OCI-LY3 (cell line): ENCODE measurements at regions not wholly inside any gene's neighbourhood (a gene's known extent, or its start where the extent isn't known, plus 50 kb on each side); places are given as distances from the start of the nearest gene placed in this dataset.

ENCODE experiments used
- H2AFZ ChIP-seq: fragments of 200-600, 300-600 bp; shearing (Covaris generic); 2 replicates; pipeline ENCODE4 v1.6.0; 2014; ENCODE audit warnings: antibody characterized with exemption, low read depth, low read length
- H3K27ac ChIP-seq: fragments of 200-600, 300-600 bp; sonication (generic); 2 replicates; pipeline ENCODE4 v1.5.1; 2014; ENCODE audit warnings: mild to moderate bottlenecking, low read length, moderate library complexity, mixed read lengths
- H3K27me3 ChIP-seq: fragments of 200-600, 300-600 bp; sonication (generic); 2 replicates; pipeline ENCODE4 v1.6.1; 2014; ENCODE audit warnings: low read depth, low read length, mixed read lengths
- H3K36me3 ChIP-seq: fragments of 200-600, 300-600 bp; sonication (generic); replicated peaks from 2 replicates; pipeline ENCODE3; 2014; ENCODE audit warnings: low read depth, low read length, mixed read lengths
- H3K4me1 ChIP-seq: fragments of 300-600, 200-600 bp; sonication (generic); 2 replicates; pipeline ENCODE4 v1.6.1; 2014; ENCODE audit warnings: low read length, mixed read lengths
- H3K4me2 ChIP-seq: fragments of 200-600, 300-600 bp; sonication (generic); 2 replicates; pipeline ENCODE4 v1.6.1; 2014; ENCODE audit warnings: low read length, mixed read lengths
- H3K4me3 ChIP-seq: fragments of 300-600, 200-600 bp; sonication (generic); 2 replicates; pipeline ENCODE4 v1.5.1; 2014; ENCODE audit warnings: antibody characterized with exemption, mild to moderate bottlenecking, low read length, moderate library complexity
- H3K79me2 ChIP-seq: fragments of 300-600, 200-600 bp; shearing (Covaris generic); 2 replicates; pipeline ENCODE4 v1.6.1; 2014; ENCODE audit warnings: mild to moderate bottlenecking, low read length, mixed read lengths
- H3K9ac ChIP-seq: fragments of 300-600, 200-600 bp; shearing (Covaris generic); 2 replicates; pipeline ENCODE4 v1.6.0; 2014; ENCODE audit warnings: mild to moderate bottlenecking, low read length, moderate library complexity
- H3K9me3 ChIP-seq: fragments of 200-600, 300-600 bp; shearing (Covaris generic); 2 replicates; pipeline ENCODE4 v1.6.1; 2014; ENCODE audit warnings: low read length, mixed read lengths; ENCODE audit not compliant: insufficient read depth
- H4K20me1 ChIP-seq: fragments of 200-600, 300-600 bp; sonication (generic); 2 replicates; pipeline ENCODE4 v1.6.1; 2016; ENCODE audit warnings: low read length, mixed read lengths; ENCODE audit not compliant: insufficient read depth
- CTCF ChIP-seq: fragments of 200-600, 300-600 bp; sonication (generic); IDR thresholded peaks from 2 replicates; pipeline ENCODE4 v1.5.1; 2014; ENCODE audit warnings: antibody characterized with exemption, low read length, low read depth
- EZH2phosphoT487 ChIP-seq: fragments of 200-600 bp; shearing (Covaris generic); IDR thresholded peaks from 2 replicates; pipeline ENCODE4 v1.6.1; 2018; ENCODE audit warnings: antibody characterized with exemption, mixed run types, low read depth

- Histone ChIP-seq H3K27me3 (peaks cover 43% of the 10 kb centered on the region), H4K20me1 (0 out of 2 replicates have a peak, but pooled peaks cover 5% of the 10 kb centered on the region), H3K36me3 (no peaks in the 10 kb centered on the region), H3K9ac (no peak overlapping the region), H3K4me3 (no peak overlapping the region), H2AFZ (no peak overlapping the region), H3K79me2 (no peaks in the 10 kb centered on the region), H3K4me1 (no peaks in the 10 kb centered on the region), H3K27ac (no peak overlapping the region), H3K9me3 (no peaks in the 10 kb centered on the region), H3K4me2 (no peak overlapping the region)
- TF ChIP-seq EZH2phosphoT487 (no peak), CTCF (no peak)
These were observed 77.8 kb upstream of the SHISAL1 start for GRCh38 chr22:44390613-44390970.

GRCh38 chr22:44389926-44390612 is 77.3 kb upstream of the SHISAL1 start:
- no peaks in the 10 kb centered on the region for H3K9me3 ChIP-seq
- H3K4me3 ChIP-seq = no peak overlapping the region
- no peaks in the 10 kb centered on the region for H3K4me1 ChIP-seq

GRCh38 chr22:44389181-44389580 is 76.4 kb upstream of the SHISAL1 start:
- no peaks in the 10 kb centered on the region for H3K4me1 ChIP-seq
- no peak overlapping the region for H2AFZ ChIP-seq
- H3K9ac ChIP-seq = no peak overlapping the region
- no peak overlapping the region for H3K4me2 ChIP-seq
- H4K20me1 ChIP-seq = 0 out of 2 replicates have a peak, but pooled peaks cover 5% of the 10 kb centered on the region
- H3K9me3 ChIP-seq = no peaks in the 10 kb centered on the region
- no peak overlapping the region for H3K4me3 ChIP-seq
- no peaks in the 10 kb centered on the region for H3K79me2 ChIP-seq
- TF ChIP-seq EZH2phosphoT487 (no peak), CTCF (no peak)
- peaks cover 39% of the 10 kb centered on the region for H3K27me3 ChIP-seq
- H3K27ac ChIP-seq = no peak overlapping the region
- H3K36me3 ChIP-seq = no peaks in the 10 kb centered on the region

More at GRCh38 chr22:44389926-44390612, 77.3 kb upstream of the SHISAL1 start:
- 0 out of 2 replicates have a peak, but pooled peaks cover 5% of the 10 kb centered on the region for H4K20me1 ChIP-seq
- no peak overlapping the region for H3K9ac ChIP-seq
- H3K36me3 ChIP-seq = no peaks in the 10 kb centered on the region
- H3K79me2 ChIP-seq = no peaks in the 10 kb centered on the region
- no peak overlapping the region for H3K4me2 ChIP-seq
- TF ChIP-seq EZH2phosphoT487 = no peak
- TF ChIP-seq CTCF = no peak
- H2AFZ ChIP-seq = no peak overlapping the region
- H3K27ac ChIP-seq = no peak overlapping the region
- peaks cover 40% of the 10 kb centered on the region for H3K27me3 ChIP-seq

- TF ChIP-seq CTCF = no peak
- TF ChIP-seq EZH2phosphoT487 = no peak
- Histone ChIP-seq H3K9me3 (no peaks in the 10 kb centered on the region), H4K20me1 (0 out of 2 replicates have a peak, but pooled peaks cover 5% of the 10 kb centered on the region), H3K27me3 (peaks cover 39% of the 10 kb centered on the region), H3K4me1 (no peaks in the 10 kb centered on the region), H3K4me3 (no peak overlapping the region), H3K27ac (no peak overlapping the region), H3K9ac (no peak overlapping the region), H2AFZ (no peak overlapping the region), H3K36me3 (no peaks in the 10 kb centered on the region), H3K4me2 (no peak overlapping the region), H3K79me2 (no peaks in the 10 kb centered on the region)
These were observed 74.7 kb upstream of the SHISAL1 start for GRCh38 chr22:44387486-44387885.
